HPDE6-E6E7 (cell line): ENCODE measurements at regions not wholly inside any gene's neighbourhood (a gene's known extent, or its start where the extent isn't known, plus 50 kb on each side); places are given as distances from the start of the nearest gene placed in this dataset.
A peak's percentile ranks its signal among the peaks of the same experiment; 100 is the strongest.

Experiments used
- DNase-seq: peaks from one replicate; pipeline ENCODE4 v3.0.0; 2011; ENCODE audit warnings: missing footprints; ENCODE audit errors: extremely low spot score

DNA sequence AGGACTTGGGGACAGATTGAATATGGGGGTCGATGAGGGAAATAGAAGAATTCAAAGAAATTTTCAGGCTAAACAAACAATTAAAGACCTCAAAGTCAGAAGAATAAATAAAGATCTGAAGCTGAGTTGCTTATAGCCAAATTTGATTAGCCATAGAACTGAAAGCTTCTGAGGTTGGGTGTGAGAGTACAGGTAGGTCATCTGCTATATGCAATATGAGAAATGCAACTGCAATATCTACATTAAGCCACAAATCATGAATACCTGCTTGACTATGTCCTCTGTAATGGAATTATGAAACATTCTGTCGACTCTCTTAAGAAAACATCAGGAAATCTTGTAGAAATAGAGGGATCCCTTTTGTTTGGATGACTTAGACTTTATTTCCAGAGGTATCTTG is 192.1 kb upstream of the PCDH15 start:
- no peak for DNase-seq

DNA sequence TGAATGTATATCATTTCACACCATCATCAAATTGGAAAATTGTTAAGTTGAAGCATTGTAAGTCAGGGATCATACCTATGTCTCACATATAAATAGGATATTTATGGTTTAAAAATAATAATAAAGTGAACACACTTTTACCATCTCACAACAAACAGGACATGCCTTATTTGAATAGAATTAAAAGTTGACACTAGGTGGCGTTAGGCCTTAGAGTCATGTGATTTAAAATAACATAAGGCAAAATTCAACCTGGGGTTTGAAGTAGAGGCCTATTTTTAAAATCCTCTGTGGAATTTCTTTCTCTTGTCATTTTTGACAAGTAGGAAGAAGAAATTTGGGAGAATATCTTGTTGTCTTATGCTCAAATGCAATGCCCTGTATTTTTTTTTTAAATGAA is 184.7 kb upstream of the PCDH15 start:
- DNase-seq = peak; percentile 4

DNA sequence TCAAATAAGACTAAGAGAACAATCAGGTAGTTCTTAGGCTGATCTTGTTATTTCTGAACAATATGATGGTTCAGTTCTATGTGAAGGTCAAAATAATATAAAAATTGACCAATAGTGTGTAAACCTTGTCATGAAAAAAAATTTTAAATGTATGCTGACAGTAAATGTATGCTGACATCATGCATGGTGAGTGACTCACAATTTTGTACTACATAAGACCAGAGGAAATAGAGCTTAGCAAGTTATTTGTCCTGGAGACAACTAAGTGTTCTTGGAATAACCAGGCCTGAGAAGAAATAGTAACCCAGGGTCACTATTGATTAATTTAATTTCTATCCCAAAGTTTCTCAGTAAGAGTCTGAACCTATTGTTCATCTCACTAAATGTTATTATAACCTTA is 182.2 kb upstream of the PCDH15 start:
- DNase-seq = no peak

DNA sequence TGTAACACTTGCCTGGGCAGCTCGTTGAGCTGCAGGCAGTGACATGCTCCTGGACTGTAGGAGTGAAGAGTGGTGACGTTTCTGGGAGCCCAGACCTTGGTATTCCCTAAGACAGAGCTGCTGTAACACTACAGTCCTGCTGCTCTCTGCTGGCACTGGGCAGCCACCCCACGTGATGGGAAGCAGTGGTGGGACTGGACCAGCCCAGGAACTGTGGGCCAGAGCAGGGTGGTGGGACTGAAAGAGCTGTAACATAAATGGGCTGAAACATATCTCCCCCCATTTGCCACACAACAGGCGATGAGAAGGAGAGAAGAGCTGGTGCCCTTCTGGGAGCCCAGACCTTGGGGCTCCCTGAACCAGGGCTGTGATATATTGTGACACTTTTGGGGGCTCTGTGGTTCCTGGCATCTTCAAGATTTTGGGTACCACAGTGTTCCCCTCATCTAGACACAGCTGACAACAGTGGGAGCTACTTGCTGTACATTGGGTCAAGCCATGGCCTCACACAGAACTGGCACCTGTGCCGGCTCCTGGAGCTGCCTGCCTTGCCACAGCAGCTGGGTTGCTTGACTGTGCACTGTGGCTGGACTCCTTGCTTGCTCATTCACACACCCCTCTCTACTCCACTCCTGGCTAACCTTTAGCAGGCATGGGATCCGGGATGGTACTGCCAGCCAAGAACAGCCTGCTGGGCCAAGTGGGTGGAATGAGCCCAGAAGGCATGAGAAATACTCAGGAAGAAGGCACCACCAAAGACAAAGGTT is 161.3 kb upstream of the PCDH15 start:
- no peak for DNase-seq

DNA sequence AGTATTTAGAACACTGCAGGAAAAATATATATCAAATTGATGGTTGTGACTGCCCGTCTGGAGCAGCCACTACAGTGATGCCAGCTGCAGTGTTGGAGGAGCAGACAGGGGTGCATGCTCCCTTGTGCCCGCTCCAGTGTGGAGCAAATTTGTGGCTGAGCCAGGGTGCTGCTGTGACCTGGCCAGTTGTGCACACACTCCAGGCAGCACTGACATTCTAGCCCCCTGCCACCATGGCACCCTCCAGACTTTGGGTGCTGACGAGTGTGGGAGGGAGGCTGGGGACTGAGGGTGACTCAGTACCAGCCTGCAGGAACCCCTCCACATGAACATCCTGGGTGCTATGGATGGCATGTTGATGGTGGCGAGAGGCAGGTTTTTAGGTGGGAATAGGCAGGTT is 160.0 kb upstream of the PCDH15 start:
- DNase-seq = no peak

DNA sequence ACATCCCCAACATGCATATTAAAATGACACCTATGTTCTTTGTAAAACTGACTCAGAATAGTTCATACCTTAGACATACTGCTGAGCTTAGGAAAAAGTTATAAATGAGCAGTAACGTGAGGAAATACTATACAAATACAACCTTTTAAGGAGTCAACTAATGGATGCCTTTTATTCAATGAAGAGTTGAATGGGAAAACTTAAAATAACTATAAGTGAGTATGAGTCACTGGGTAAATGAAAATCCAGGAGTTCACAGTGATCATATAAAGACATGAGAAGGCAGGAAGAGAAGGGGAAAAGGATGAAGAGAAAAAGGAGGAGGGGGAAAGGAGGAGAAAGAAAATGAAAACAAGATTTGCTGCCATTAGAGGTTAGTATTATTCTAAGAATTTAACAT is 157.8 kb upstream of the PCDH15 start:
- no peak for DNase-seq

DNA sequence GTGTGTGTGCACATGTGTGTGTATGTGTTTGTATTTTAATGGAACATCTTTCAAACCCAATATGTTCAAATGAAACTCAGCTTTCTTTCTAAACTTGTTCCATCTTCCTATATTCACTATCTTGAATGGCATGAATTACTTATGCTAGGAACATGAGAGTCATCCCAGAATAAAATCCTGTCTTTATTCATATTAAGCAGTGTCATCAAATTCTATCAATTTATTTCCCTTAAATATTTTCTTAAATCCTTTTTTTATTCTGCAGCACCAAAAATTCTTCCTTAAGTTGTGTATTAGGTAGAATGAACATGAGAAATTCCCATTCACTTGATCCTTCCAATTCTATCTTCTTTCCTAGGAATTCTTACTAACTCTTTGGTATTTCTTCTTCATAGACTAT is 146.6 kb upstream of the PCDH15 start:
- no peak for DNase-seq

DNA sequence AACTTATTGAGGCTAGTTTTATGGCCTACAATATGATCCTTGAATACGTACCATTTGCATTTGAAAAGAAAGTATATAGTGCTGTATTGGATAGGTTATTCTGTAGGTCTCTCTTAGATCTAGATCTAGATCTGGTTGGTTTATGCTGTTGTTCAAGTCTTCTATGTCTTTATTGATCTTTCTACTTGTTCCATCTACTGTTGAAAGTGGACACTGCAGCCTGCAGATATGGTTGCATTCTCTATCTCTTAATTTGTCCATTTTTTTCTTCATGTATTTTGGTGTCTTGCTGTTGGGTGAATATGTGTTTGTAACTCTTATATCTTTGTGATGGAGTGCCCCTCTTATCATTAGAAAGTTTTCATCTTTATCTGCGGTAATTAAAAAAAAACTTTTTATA is 139.4 kb upstream of the PCDH15 start:
- DNase-seq = no peak

DNA sequence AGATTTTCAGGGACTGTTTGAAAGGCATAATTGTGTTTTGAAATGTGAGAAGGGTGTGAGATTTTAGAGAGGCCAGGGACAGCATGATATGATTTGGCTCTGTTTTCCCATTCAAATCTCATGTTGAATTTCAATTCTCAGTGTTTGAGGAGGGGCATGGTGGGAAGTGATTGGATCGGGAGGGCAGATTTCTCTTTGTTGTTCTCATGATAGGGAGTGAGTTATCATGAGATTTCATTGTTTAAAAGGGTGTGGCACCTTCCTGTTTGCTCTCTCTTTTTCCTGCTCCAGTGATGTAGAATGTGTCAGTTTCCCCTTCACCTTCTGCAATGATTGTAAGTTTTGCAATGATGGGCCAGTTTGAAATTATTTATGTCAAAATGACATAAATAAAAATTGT is 113.0 kb upstream of the PCDH15 start:
- DNase-seq = no peak

DNA sequence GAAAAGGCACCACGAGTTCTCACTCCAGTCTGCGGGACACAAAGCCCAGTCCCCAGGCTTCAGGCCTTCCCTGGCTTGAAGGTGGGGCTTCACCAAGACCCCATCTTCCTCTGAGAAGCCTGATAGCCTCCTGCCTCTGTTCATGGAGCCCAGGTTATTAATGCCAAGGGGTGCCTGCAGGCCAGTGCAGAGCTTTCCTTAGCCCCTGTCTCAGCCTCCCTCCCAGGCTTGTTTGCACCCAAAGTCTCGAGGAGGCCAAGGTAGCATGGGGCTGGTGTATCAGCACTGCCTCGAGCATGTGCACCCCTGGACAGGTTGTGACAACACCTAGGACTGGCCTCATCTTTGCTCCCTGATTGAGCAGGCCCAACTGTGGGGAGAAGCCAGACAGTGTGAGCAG is 108.1 kb upstream of the PCDH15 start:
- DNase-seq = no peak

DNA sequence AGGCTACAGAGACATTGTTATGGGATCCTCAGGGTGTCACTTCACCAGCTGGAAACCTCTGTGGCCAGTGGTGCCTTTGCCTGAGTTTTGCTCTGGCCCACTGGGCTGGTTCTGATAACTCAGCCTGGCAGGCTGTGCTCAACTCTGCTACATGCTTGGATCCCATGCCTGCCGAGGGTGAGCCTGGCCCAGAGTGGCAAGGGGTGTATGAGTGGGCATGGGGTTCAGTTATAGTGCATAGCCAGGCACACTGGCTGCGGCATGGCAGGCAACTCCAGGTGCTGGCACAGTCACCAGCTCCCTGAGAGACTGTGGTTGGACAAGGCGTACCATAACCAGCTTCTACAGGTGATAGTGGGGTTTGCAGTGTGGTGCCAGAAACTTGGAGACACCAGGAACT is 107.0 kb upstream of the PCDH15 start:
- DNase-seq = no peak

DNA sequence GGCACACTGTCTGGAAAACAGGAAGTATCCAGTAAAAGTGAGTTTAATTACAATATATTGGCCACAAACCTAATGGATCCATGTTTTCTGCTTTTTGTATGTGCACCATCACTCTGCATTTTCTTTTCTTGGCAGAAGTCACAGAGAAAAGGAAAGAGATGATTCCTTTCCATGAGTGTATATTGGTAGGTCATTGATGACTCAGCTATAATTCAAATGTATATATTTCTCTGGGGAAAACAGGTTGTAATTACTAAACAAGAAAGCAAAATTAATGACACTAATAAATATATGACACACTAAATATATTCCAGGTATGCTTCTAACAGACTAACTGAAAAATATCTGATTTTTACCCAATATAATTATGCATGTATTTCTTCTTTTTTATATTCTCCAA is 105.9 kb upstream of the PCDH15 start:
- no peak for DNase-seq

DNA sequence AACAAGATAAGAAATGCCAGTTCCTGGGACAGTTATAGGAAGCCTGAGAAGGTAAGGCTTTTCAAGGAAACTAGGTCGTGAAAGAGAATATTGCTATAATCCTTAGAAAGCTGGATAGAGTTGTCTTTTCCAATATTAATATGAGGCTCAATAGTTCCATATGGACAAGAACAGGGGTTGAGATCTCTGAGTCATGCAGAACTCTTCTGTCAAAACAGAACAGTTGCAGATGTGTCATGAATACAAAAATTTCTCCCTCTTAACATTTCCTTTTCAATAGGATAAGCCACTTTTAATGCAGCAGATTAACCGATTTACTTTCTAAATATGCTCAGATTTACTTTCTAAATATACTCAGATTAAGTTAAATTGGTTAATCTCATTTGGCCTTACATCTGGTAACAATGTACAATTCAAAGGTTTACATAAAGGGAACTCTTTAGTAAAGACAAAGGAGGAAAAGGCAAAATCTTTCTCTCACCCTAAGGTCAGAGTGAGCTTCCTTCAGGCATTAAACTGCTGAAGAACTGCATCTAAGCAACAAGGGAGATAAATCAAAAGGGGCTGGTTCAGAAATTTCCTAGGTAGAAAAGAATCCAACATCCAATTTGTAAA is 104.7 kb upstream of the PCDH15 start:
- peak; percentile 1 for DNase-seq

DNA sequence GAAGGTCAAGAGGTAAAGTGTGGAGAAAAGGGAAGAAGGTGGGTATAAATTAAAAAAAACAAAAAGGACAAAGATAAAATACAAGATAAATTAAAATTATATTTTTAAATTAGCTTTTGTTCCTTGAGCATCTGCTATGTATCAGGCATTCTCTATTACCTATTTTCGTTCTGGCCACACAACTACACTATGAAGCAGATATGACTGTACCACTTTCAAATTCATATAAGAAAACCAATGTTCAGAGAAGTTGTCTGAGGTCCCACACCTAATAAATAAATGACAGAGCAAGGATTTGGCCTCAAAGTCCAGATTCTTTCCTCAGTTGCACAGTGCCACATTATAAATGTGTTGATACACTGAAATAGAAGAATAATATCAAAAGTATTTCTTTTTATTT is 103.8 kb upstream of the PCDH15 start:
- DNase-seq = no peak

DNA sequence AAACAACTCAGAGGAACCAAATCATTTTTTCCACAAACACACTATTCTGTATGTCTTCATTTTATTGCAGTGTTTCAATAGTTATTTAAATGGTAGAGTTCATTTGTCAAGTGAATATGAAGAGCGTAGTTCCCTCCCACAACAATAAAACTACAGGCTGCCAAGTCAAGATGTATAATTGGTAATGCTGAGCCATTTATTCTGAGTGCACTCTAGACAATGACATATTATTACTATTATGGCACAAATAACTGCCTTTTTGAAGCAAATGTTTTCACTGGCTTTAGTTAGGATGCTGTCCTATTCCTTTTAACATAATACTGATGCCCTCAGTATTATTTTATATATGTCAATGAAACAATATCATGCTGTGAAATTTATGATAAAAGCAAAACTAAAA is 102.7 kb upstream of the PCDH15 start:
- no peak for DNase-seq

DNA sequence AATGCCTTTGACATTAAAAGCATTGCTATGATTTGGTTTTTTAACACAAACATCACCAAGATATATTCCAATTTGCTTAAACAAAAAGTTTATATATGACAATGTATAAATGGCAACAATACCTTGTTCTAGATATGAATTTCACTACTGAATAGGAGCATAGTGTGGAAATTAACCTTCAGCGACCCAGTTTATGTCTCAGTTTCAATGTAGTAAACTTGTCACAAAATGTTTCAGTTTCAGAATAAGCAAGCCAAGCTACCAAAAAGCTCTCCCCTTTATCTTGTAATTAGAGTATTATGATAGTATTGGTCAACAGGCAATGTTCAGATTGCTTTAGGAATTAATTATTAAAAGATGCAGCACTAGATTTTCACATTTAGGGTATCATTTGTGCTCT is 99.6 kb upstream of the PCDH15 start:
- no peak for DNase-seq

DNA sequence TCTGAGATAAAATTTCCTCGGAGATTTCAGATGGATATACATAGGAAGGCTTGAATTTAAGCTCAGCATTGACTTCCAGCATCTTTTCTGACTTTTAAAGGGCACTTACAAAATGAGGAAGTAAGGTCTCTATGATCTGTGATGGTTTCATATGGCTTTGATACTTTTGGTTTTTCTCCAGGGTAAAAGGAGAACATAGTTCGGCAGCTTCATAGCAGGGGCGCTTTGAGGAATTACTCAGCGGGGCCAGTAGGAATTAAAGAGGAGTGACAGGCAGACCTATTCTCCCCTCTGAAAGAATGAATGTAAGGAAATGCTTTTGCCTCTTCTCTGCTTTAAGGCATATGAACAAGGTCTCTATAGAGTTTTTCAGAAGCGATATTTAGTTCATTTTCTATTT is 80.0 kb upstream of the PCDH15 start:
- no peak for DNase-seq

DNA sequence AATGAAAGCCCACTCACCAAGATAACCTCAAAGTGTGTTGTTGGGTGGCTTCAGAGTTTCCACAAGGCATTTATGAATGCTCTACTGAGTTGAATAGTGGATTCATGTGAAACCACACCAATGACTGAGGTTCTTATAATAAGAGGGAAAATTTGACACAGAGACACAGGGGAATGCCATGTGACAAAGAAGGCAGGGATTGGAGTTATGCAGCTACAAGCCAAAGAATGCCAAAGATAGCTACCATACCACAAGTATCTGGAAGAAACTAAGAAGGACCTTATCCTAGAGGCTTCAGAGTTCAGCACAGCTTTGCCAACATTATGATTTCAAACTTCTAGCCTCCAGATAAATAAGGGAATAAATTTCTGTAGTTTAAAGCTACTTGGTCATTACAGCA is 68.0 kb upstream of the PCDH15 start:
- no peak for DNase-seq

DNA sequence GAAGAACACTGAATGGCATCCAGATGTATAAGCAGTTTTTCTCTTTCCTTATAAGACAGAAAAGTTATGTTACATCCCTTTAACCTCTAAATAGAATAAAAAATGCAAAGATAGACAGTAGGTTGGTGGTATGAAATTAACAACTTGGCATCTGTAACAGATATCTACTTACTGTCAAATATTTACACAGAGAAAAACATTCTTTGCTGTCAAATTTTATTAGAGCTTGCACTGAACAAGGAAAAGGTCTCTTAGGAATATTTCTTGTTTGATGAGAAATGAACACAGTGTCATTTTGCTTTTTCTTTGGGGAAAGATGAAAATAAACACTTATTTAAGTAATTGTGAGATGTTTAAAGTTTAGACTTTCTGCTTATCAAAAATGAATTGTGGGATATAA is 65.6 kb upstream of the PCDH15 start:
- no peak for DNase-seq

DNA sequence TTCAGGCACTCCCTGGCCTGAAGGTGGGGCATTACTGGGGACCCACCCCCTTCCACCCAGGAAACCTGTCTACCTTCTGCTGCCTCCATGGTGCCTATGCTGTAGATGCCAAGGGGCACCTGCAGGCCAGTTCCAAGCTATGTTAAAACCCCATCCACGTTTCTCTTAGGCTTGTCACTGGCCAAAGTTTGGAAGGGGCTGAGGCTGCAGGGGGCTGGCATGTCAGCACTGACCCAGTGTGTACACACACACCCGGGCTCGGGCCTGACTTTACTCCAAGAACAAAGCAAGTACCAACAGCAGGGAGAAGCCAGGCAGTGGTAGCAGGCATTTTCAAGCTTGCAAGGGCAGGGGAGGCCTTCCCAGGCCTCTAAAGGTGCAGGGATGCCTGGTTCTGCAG is 53.8 kb upstream of the PCDH15 start:
- DNase-seq = no peak

DNA sequence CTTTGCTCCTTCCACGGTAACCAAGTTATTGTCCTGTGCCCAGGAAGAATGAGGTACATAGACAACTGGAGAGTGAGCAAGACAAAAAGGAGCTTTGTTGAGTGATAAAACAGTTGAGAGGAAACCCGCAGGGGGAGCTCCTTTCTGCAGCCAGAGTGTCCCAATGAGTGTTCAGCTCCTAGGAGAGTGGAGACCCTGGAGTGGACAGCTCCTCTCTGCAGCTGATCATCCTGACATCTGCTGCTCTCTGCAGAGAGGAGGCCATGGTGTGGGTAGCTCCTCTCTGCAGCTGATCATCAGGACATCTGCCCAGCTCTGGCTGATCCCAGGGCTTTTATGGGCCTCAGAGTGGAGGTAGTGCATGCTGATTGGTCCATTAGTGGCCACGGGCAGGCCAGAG is 53.4 kb upstream of the PCDH15 start:
- DNase-seq = no peak

DNA sequence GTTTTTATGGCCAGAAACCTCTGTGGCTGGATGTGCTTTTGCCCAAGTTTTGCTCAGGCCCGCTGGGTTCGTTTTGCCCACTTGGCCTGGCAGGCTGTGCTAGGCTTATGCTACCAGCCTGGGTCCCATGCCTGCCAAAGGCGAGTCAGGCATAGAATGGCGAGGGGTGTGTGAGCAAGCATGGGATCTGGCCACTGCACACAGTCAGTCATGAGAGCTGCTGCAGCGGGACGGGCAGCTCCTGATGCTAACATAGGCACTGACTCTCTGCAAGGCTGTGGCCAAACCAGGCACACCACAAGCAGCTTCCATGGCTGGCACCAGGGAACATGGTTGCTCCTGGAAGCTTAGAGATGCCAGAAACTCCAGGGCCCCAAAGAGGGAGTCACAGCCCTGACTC is 52.9 kb upstream of the PCDH15 start:
- DNase-seq = no peak
